WTC11 (cell line): ENCODE measurements at regions not wholly inside any gene's neighbourhood (a gene's known extent, or its start where the extent isn't known, plus 50 kb on each side); places are given as distances from the start of the nearest gene placed in this dataset.

Experiments used
- ATAC-seq: fragments of 200-7000 bp; cut with Tn5 transposase; 2 replicates; pipeline ENCODE4 v1.10.0; 2021; ENCODE audit warnings: mild to moderate bottlenecking, moderate library complexity
- CTCF ChIA-PET: fragments of 300-600 bp; sonication (Branson Sonifier 250); formaldehyde crosslinking; loops from one replicate; lab custom pipeline; 2021; ENCODE audit warnings: antibody characterized with exemption; lab: Charles Lee
- POLR2A ChIA-PET: fragments of 350-600 bp; sonication (Branson Sonifier 250); formaldehyde crosslinking; loops from one replicate; lab custom pipeline; 2021; ENCODE audit warnings: antibody characterized with exemption; lab: Charles Lee
- DNase-seq: peaks from one replicate; pipeline ENCODE4 v3.0.0; 2021; ENCODE audit warnings: low spot score
- H3K27ac Mint-ChIP-seq: 2 replicates; pipeline ENCODE4 v1.8.0; 2021; ENCODE audit warnings: mixed read lengths
- H3K27me3 Mint-ChIP-seq: 2 replicates; pipeline ENCODE4 v1.8.0; 2021; ENCODE audit warnings: low read depth, mild to moderate bottlenecking, moderate library complexity, mixed read lengths
- H3K36me3 Mint-ChIP-seq: 2 replicates; pipeline ENCODE4 v1.8.0; 2021; ENCODE audit warnings: mixed read lengths
- H3K4me1 Mint-ChIP-seq: 2 replicates; pipeline ENCODE4 v1.8.0; 2022; ENCODE audit warnings: mixed read lengths
- H3K4me3 Mint-ChIP-seq: 2 replicates; pipeline ENCODE4 v1.8.0; 2021; ENCODE audit warnings: mild to moderate bottlenecking, moderate library complexity, mixed read lengths
- H3K9me3 Mint-ChIP-seq: 2 replicates; pipeline ENCODE4 v1.8.0; 2021; ENCODE audit warnings: mixed read lengths
- ATF2 ChIP-seq: sonication (generic); formaldehyde crosslinking; IDR thresholded peaks from 2 replicates; pipeline ENCODE4 v1.8.1; 2022; ENCODE audit warnings: low read depth, missing genetic modification reagents, borderline replicate concordance
- CDX4 ChIP-seq: fragments of 250-450 bp; sonication (Bioruptor Pico); IDR thresholded peaks from 2 replicates; pipeline ENCODE4 v1.9.0; 2021; ENCODE audit warnings: moderate library complexity, mild to moderate bottlenecking, inconsistent platforms, borderline replicate concordance
- CREM ChIP-seq: sonication (generic); formaldehyde crosslinking; IDR thresholded peaks from 2 replicates; pipeline ENCODE4 v1.8.1; 2022; ENCODE audit warnings: mild to moderate bottlenecking, missing genetic modification reagents, moderate library complexity
- E2F1 ChIP-seq: sonication (generic); formaldehyde crosslinking; IDR thresholded peaks from 2 replicates; pipeline ENCODE4 v1.8.0; 2022; ENCODE audit warnings: mild to moderate bottlenecking, missing genetic modification reagents
- ELF4 ChIP-seq: sonication (generic); formaldehyde crosslinking; IDR thresholded peaks from 2 replicates; pipeline ENCODE4 v1.8.1; 2022; ENCODE audit warnings: low read depth, mild to moderate bottlenecking, moderate library complexity, missing genetic modification reagents
- EMX1 ChIP-seq: fragments of 250-450 bp; sonication (Bioruptor Pico); IDR thresholded peaks from 2 replicates; pipeline ENCODE4 v1.8.0; 2021; ENCODE audit warnings: mild to moderate bottlenecking
- ETV6 ChIP-seq: sonication (generic); formaldehyde crosslinking; IDR thresholded peaks from 2 replicates; pipeline ENCODE4 v1.8.1; 2022; ENCODE audit warnings: mild to moderate bottlenecking, missing genetic modification reagents
- FOXJ3 ChIP-seq: sonication (generic); formaldehyde crosslinking; IDR thresholded peaks from 2 replicates; pipeline ENCODE4 v1.9.0; 2021; ENCODE audit warnings: missing genetic modification reagents, mild to moderate bottlenecking, borderline replicate concordance
- FOXP1 ChIP-seq: sonication (generic); formaldehyde crosslinking; IDR thresholded peaks from 2 replicates; pipeline ENCODE4 v1.8.0; 2022; ENCODE audit warnings: missing genetic modification reagents, mild to moderate bottlenecking, moderate library complexity, borderline replicate concordance
- HMGA2 ChIP-seq: fragments of 250-450 bp; sonication (Bioruptor Pico); IDR thresholded peaks from 2 replicates; pipeline ENCODE4 v1.4.0; 2021; ENCODE audit warnings: mild to moderate bottlenecking, moderate library complexity
- KAT7 ChIP-seq: sonication (generic); formaldehyde crosslinking; IDR thresholded peaks from 2 replicates; pipeline ENCODE4 v1.8.1; 2023; ENCODE audit warnings: missing genetic modification reagents, mild to moderate bottlenecking, borderline replicate concordance
- MAX ChIP-seq: sonication (generic); formaldehyde crosslinking; IDR thresholded peaks from 2 replicates; pipeline ENCODE4 v1.8.0; 2022; ENCODE audit warnings: mild to moderate bottlenecking, missing genetic modification reagents
- MLX ChIP-seq: sonication (generic); formaldehyde crosslinking; IDR thresholded peaks from 2 replicates; pipeline ENCODE4 v1.8.1; 2023; ENCODE audit warnings: mild to moderate bottlenecking, missing genetic modification reagents, moderate library complexity
- MYBL2 ChIP-seq: sonication (generic); formaldehyde crosslinking; IDR thresholded peaks from 2 replicates; pipeline ENCODE4 v1.8.1; 2023; ENCODE audit warnings: mild to moderate bottlenecking, moderate library complexity, missing genetic modification reagents
- NFATC4 ChIP-seq: fragments of 250-450 bp; sonication (Bioruptor Pico); IDR thresholded peaks from 2 replicates; pipeline ENCODE4 v1.9.0; 2021; ENCODE audit warnings: mild to moderate bottlenecking
- NFYB ChIP-seq: sonication (generic); formaldehyde crosslinking; conservative IDR thresholded peaks from 2 replicates; pipeline ENCODE4 v1.8.0; 2022; ENCODE audit warnings: low read depth, missing genetic modification reagents
- OVOL2 ChIP-seq: fragments of 250-450 bp; sonication (Bioruptor Pico); IDR thresholded peaks from 2 replicates; pipeline ENCODE4 v1.9.0; 2021; ENCODE audit warnings: mild to moderate bottlenecking, borderline replicate concordance
- PRRX2 ChIP-seq: fragments of 250-450 bp; sonication (Bioruptor Pico); IDR thresholded peaks from 2 replicates; pipeline ENCODE4 v1.8.0; 2021; ENCODE audit warnings: mild to moderate bottlenecking
- SOX15 ChIP-seq: fragments of 250-450 bp; sonication (Bioruptor Pico); IDR thresholded peaks from 2 replicates; pipeline ENCODE4 v1.9.0; 2021; ENCODE audit warnings: mild to moderate bottlenecking
- ZMAT4 ChIP-seq: fragments of 250-450 bp; sonication (Bioruptor Pico); IDR thresholded peaks from 2 replicates; pipeline ENCODE4 v1.9.0; 2021; ENCODE audit warnings: mild to moderate bottlenecking
- ZNF138 ChIP-seq: sonication (generic); formaldehyde crosslinking; conservative IDR thresholded peaks from 2 replicates; pipeline ENCODE4 v1.8.1; 2022; ENCODE audit warnings: mild to moderate bottlenecking, moderate library complexity, missing genetic modification reagents
- ZNF281 ChIP-seq: sonication (generic); formaldehyde crosslinking; IDR thresholded peaks from 2 replicates; pipeline ENCODE4 v1.8.0; 2023; ENCODE audit warnings: mild to moderate bottlenecking, missing genetic modification reagents
- ZNF512 ChIP-seq: sonication (generic); formaldehyde crosslinking; IDR thresholded peaks from 2 replicates; pipeline ENCODE4 v1.8.1; 2022; ENCODE audit warnings: missing genetic modification reagents, borderline replicate concordance
- ZSCAN18 ChIP-seq: fragments of 250-450 bp; sonication (Bioruptor Pico); IDR thresholded peaks from 2 replicates; pipeline ENCODE4 v2.1.2; 2022; ENCODE audit warnings: mild to moderate bottlenecking, moderate library complexity

- TF ChIP-seq ZNF512 (CRISPR knock-in tag) (no peak), SOX15 (CRISPR knock-in tag) (no peak), ZNF281 (CRISPR knock-in tag) (no peak), ZSCAN18 (no peak), ZMAT4 (no peak)
Observed at GRCh38 chr2:58974426-58974825, 733.3 kb upstream of the FANCL start (continued).

- no peaks in the 10 kb centered on the region for H3K27me3 Mint-ChIP-seq
- no peak for TF ChIP-seq MLX
- no peak for TF ChIP-seq FOXJ3 (CRISPR knock-in tag)
- TF ChIP-seq EMX1 (CRISPR knock-in tag) = no peak
- no peak for TF ChIP-seq MYBL2
- no peak for TF ChIP-seq MAX
- no peak for TF ChIP-seq OVOL2 (CRISPR knock-in tag)
- no peak for TF ChIP-seq PRRX2
- no peak for TF ChIP-seq ELF4 (CRISPR knock-in tag)
- no peak for TF ChIP-seq NFYB (CRISPR knock-in tag)
- TF ChIP-seq ZNF138 (CRISPR knock-in tag) = no peak
- no peak for TF ChIP-seq CREM (CRISPR knock-in tag)
- no peak for TF ChIP-seq KAT7 (CRISPR knock-in tag)
- no peak for TF ChIP-seq NFATC4 (CRISPR knock-in tag)
- no peak for TF ChIP-seq ATF2 (CRISPR knock-in tag)
- no peak for TF ChIP-seq E2F1
- TF ChIP-seq ZNF512 (CRISPR knock-in tag) = no peak
- no peak for TF ChIP-seq CDX4
- no peak for TF ChIP-seq HMGA2 (CRISPR knock-in tag)
- no peak for TF ChIP-seq ETV6 (CRISPR knock-in tag)
- TF ChIP-seq FOXP1 (CRISPR knock-in tag) = no peak
- no peak overlapping the region; the same call in 1 of the 2 replicates for H3K4me3 Mint-ChIP-seq
- DNase-seq (peak; percentile 65), ATAC-seq (peak; percentile 87)
- H3K27ac Mint-ChIP-seq = peak overlapping the region; percentile 60; the same call in 1 of the 2 replicates
- peaks cover 74% of the 10 kb centered on the region for H3K4me1 Mint-ChIP-seq
- CTCF ChIA-PET = interaction anchor here (2.0 kb wide), 1 partner anchor 51 kb away, joined by 8 read pairs; no protein-coding TSS in a partner anchor
- H3K9me3 Mint-ChIP-seq = no peaks in the 10 kb centered on the region
- POLR2A ChIA-PET = no interaction called here
- H3K36me3 Mint-ChIP-seq = no peaks in the 10 kb centered on the region
Observed at GRCh38 chr2:58973811-58974281, 732.7 kb upstream of the FANCL start.
